ENCODE measurements at regions not wholly inside any gene's neighbourhood (a gene's known extent, or its start where the extent isn't known, plus 50 kb on each side); places are given as distances from the start of the nearest gene placed in this dataset.

- DNase-seq, result no peak
- H4K5ac ChIP-seq (ENCODE audit: low read length), result no peak overlapping the region
- no peak overlapping the region for H2AK5ac ChIP-seq (ENCODE audit: low read length)
- H2BK120ac ChIP-seq (ENCODE audit: low read depth, low read length), result no peak overlapping the region
- H3K18ac ChIP-seq (ENCODE audit: low read length), result no peak overlapping the region
- no peaks in the 10 kb centered on the region for H3K79me1 ChIP-seq (ENCODE audit: low read length)
- no peaks in the 10 kb centered on the region for H3K36me3 ChIP-seq (ENCODE audit: control insufficient read depth, insufficient read depth, low read length)
- H2BK15ac ChIP-seq (replicated peaks; ENCODE audit: low read depth), result no peak overlapping the region
- no peak overlapping the region for H3K9ac ChIP-seq (ENCODE audit: low read length)
- no peaks in the 10 kb centered on the region for H3K27me3 ChIP-seq (ENCODE audit: insufficient read depth, low read length, poor library complexity)
- H2BK5ac ChIP-seq (ENCODE audit: low read length), result no peak overlapping the region
- H3K27ac ChIP-seq (ENCODE audit: low read depth, low read length), result no peak overlapping the region
- no peak overlapping the region for H3K56ac ChIP-seq (ENCODE audit: low read length)
- no peaks in the 10 kb centered on the region for H3K79me2 ChIP-seq (ENCODE audit: control insufficient read depth, insufficient read depth, low read length)
- H3K23ac ChIP-seq (ENCODE audit: low read length), result no peak overlapping the region
- H3K4me3 ChIP-seq (ENCODE audit: low read length), result no peak overlapping the region
- no peak overlapping the region for H3K4ac ChIP-seq (ENCODE audit: low read depth, low read length)
- no peaks in the 10 kb centered on the region for H3K4me1 ChIP-seq (ENCODE audit: control insufficient read depth, low read depth, low read length)
- no CpG with 5 or more reads among the region's 5 CpGs for WGBS (ENCODE audit: extremely low coverage, insufficient coverage, low lambda C conversion rate)
- H4K8ac ChIP-seq (ENCODE audit: low read depth, low read length), result no peak overlapping the region
- no peak overlapping the region for H3K4me2 ChIP-seq (ENCODE audit: low read length)
These were observed 245.6 kb downstream of the LURAP1L start for GRCh38 chr9:13020146-13021040.

DNA sequence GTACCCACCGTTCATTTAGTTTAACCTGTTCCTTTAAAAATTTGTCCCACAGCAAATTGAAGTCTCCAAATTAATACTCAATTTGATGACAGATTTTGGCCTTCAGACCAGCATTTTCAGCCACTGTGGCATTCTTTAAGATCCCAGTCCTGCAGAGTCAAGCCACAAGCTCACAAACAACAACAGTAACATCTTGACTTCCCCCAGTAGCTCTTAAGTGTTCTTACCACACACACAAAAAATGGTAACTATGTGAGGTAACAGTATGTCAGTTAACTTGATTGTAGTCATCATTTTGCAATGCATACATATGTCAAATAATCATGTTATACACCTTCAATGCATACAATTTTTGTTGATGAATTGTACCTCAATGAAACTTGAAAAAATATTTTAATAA lies 247.9 kb downstream of the LURAP1L start:
- no peak overlapping the region for H2AK5ac ChIP-seq (ENCODE audit: low read length)
- no peaks in the 10 kb centered on the region for H3K36me3 ChIP-seq (ENCODE audit: control insufficient read depth, insufficient read depth, low read length)
- no peak overlapping the region for H2BK5ac ChIP-seq (ENCODE audit: low read length)
- no peaks in the 10 kb centered on the region for H3K27me3 ChIP-seq (ENCODE audit: insufficient read depth, low read length, poor library complexity)
- H2BK120ac ChIP-seq (ENCODE audit: low read depth, low read length), result no peak overlapping the region
- no peaks in the 10 kb centered on the region for H3K79me2 ChIP-seq (ENCODE audit: control insufficient read depth, insufficient read depth, low read length)
- no peak overlapping the region for H3K9ac ChIP-seq (ENCODE audit: low read length)
- H3K56ac ChIP-seq (ENCODE audit: low read length), result no peak overlapping the region
- no peak overlapping the region for H3K23ac ChIP-seq (ENCODE audit: low read length)
- H3K27ac ChIP-seq (ENCODE audit: low read depth, low read length), result no peak overlapping the region
- no peaks in the 10 kb centered on the region for H3K4me1 ChIP-seq (ENCODE audit: control insufficient read depth, low read depth, low read length)
- H4K5ac ChIP-seq (ENCODE audit: low read length), result no peak overlapping the region
- no peak overlapping the region for H3K4me3 ChIP-seq (ENCODE audit: low read length)
- no peak overlapping the region for H3K4ac ChIP-seq (ENCODE audit: low read depth, low read length)
- no peak overlapping the region for H2BK15ac ChIP-seq (replicated peaks; ENCODE audit: low read depth)
- DNase-seq, result no peak
- H3K18ac ChIP-seq (ENCODE audit: low read length), result no peak overlapping the region
- H3K4me2 ChIP-seq (ENCODE audit: low read length), result no peak overlapping the region
- no peaks in the 10 kb centered on the region for H3K79me1 ChIP-seq (ENCODE audit: low read length)
- no peak overlapping the region for H4K8ac ChIP-seq (ENCODE audit: low read depth, low read length)
- no CpG with 5 or more reads among the region's 1 CpG for WGBS (ENCODE audit: extremely low coverage, insufficient coverage, low lambda C conversion rate)

DNA sequence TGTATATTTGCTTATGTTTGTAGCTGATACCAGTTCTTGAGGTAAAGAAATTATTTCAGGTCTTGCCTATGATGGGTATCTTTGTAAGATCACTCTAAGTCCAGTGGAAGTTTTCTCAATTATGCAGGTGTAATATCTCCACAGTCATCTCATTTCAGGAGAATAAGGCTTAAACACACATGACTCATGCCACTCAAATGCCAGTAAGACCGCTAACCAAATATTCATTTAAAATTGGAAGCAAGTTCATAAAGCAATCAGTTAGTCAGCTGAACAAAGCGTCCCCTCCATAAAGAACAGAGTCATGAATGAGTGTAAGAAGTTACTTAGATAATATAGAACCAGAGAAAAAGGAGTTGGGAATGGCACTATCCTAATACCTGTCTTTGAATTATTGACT lies 248.7 kb downstream of the LURAP1L start:
- H2AK5ac ChIP-seq (ENCODE audit: low read length), result no peak overlapping the region
- H2BK5ac ChIP-seq (ENCODE audit: low read length), result no peak overlapping the region
- no peak overlapping the region for H2BK120ac ChIP-seq (ENCODE audit: low read depth, low read length)
- no peak overlapping the region for H3K27ac ChIP-seq (ENCODE audit: low read depth, low read length)
- H3K4me1 ChIP-seq (ENCODE audit: control insufficient read depth, low read depth, low read length), result no peaks in the 10 kb centered on the region
- H4K5ac ChIP-seq (ENCODE audit: low read length), result no peak overlapping the region
- H2BK15ac ChIP-seq (replicated peaks; ENCODE audit: low read depth), result no peak overlapping the region
- H3K23ac ChIP-seq (ENCODE audit: low read length), result no peak overlapping the region
- no peak overlapping the region for H3K4me2 ChIP-seq (ENCODE audit: low read length)
- WGBS (ENCODE audit: extremely low coverage, insufficient coverage, low lambda C conversion rate), result no CpG with 5 or more reads among the region's 2 CpGs
- no peak overlapping the region for H3K9ac ChIP-seq (ENCODE audit: low read length)
- no peaks in the 10 kb centered on the region for H3K36me3 ChIP-seq (ENCODE audit: control insufficient read depth, insufficient read depth, low read length)
- no peak overlapping the region for H4K8ac ChIP-seq (ENCODE audit: low read depth, low read length)
- H3K27me3 ChIP-seq (ENCODE audit: insufficient read depth, low read length, poor library complexity), result no peaks in the 10 kb centered on the region
- no peak overlapping the region for H3K4me3 ChIP-seq (ENCODE audit: low read length)
- H3K18ac ChIP-seq (ENCODE audit: low read length), result no peak overlapping the region
- no peaks in the 10 kb centered on the region for H3K79me1 ChIP-seq (ENCODE audit: low read length)
- DNase-seq, result no peak
- H3K4ac ChIP-seq (ENCODE audit: low read depth, low read length), result no peak overlapping the region
- no peak overlapping the region for H3K56ac ChIP-seq (ENCODE audit: low read length)
- H3K79me2 ChIP-seq (ENCODE audit: control insufficient read depth, insufficient read depth, low read length), result no peaks in the 10 kb centered on the region

DNA sequence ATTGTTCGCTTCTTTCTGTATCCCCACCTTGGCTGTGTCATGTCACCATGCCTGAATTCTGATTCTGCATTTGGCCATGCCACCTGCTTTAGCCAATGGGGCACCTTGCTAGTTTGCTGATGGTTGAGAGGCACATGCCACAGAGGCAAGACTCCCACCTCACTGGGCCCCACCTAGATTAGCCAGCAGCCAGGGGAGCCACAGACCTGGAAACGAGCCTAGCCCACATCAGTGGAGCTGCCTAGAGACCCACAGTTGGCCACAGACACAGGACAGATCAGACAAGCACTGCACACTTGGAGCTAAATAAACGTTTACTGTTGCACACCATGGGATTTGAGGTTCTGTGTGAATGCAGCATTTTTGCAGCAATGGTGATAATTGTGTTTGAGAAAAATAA lies 252.1 kb downstream of the LURAP1L start:
- Histone ChIP-seq H3K79me2 (ENCODE audit: control insufficient read depth, insufficient read depth, low read length) (no peaks in the 10 kb centered on the region), H4K8ac (ENCODE audit: low read depth, low read length) (no peak overlapping the region)
- WGBS (ENCODE audit: extremely low coverage, insufficient coverage, low lambda C conversion rate), result no CpG with 5 or more reads among the region's 3 CpGs

GRCh38 chr9:13027879-13028278 lies 251.6 kb downstream of the MPDZ start:
- Histone ChIP-seq H3K79me2 (ENCODE audit: control insufficient read depth, insufficient read depth, low read length) (no peaks in the 10 kb centered on the region), H2AK5ac (ENCODE audit: low read length) (no peak overlapping the region), H4K8ac (ENCODE audit: low read depth, low read length) (no peak overlapping the region), H3K4ac (ENCODE audit: low read depth, low read length) (no peak overlapping the region), H3K56ac (ENCODE audit: low read length) (no peak overlapping the region), H3K79me1 (ENCODE audit: low read length) (no peaks in the 10 kb centered on the region), H3K9ac (ENCODE audit: low read length) (no peak overlapping the region), H3K4me3 (ENCODE audit: low read length) (no peak overlapping the region), H2BK15ac (replicated peaks; ENCODE audit: low read depth) (no peak overlapping the region), H2BK5ac (ENCODE audit: low read length) (no peak overlapping the region), H3K23ac (ENCODE audit: low read length) (no peak overlapping the region), H3K18ac (ENCODE audit: low read length) (no peak overlapping the region), H3K27ac (ENCODE audit: low read depth, low read length) (no peak overlapping the region), H3K4me1 (ENCODE audit: control insufficient read depth, low read depth, low read length) (no peaks in the 10 kb centered on the region), H3K4me2 (ENCODE audit: low read length) (no peak overlapping the region), H3K27me3 (ENCODE audit: insufficient read depth, low read length, poor library complexity) (no peaks in the 10 kb centered on the region), H4K5ac (ENCODE audit: low read length) (no peak overlapping the region), H3K36me3 (ENCODE audit: control insufficient read depth, insufficient read depth, low read length) (no peaks in the 10 kb centered on the region), H2BK120ac (ENCODE audit: low read depth, low read length) (no peak overlapping the region)
- WGBS (ENCODE audit: extremely low coverage, insufficient coverage, low lambda C conversion rate), result no CpG with 5 or more reads among the region's 6 CpGs
- DNase-seq, result no peak

More for the DNA sequence above, 252.1 kb downstream of the LURAP1L start:
- H2AK5ac ChIP-seq (ENCODE audit: low read length), result no peak overlapping the region
- H3K4me2 ChIP-seq (ENCODE audit: low read length), result no peak overlapping the region
- no peak overlapping the region for H3K23ac ChIP-seq (ENCODE audit: low read length)
- H3K56ac ChIP-seq (ENCODE audit: low read length), result no peak overlapping the region
- H3K4me1 ChIP-seq (ENCODE audit: control insufficient read depth, low read depth, low read length), result no peaks in the 10 kb centered on the region
- H4K5ac ChIP-seq (ENCODE audit: low read length), result no peak overlapping the region
- no peaks in the 10 kb centered on the region for H3K27me3 ChIP-seq (ENCODE audit: insufficient read depth, low read length, poor library complexity)
- no peak overlapping the region for H3K4ac ChIP-seq (ENCODE audit: low read depth, low read length)
- no peak overlapping the region for H2BK120ac ChIP-seq (ENCODE audit: low read depth, low read length)
- no peak overlapping the region for H3K18ac ChIP-seq (ENCODE audit: low read length)
- no peak overlapping the region for H3K9ac ChIP-seq (ENCODE audit: low read length)
- no peak for DNase-seq
- H3K36me3 ChIP-seq (ENCODE audit: control insufficient read depth, insufficient read depth, low read length), result no peaks in the 10 kb centered on the region
- no peak overlapping the region for H2BK5ac ChIP-seq (ENCODE audit: low read length)
- H3K4me3 ChIP-seq (ENCODE audit: low read length), result no peak overlapping the region
- H2BK15ac ChIP-seq (replicated peaks; ENCODE audit: low read depth), result no peak overlapping the region
- no peak overlapping the region for H3K27ac ChIP-seq (ENCODE audit: low read depth, low read length)
- no peaks in the 10 kb centered on the region for H3K79me1 ChIP-seq (ENCODE audit: low read length)

GRCh38 chr9:13032585-13032984 lies 246.9 kb downstream of the MPDZ start:
- Histone ChIP-seq H3K23ac (ENCODE audit: low read length) (no peak overlapping the region), H3K18ac (ENCODE audit: low read length) (no peak overlapping the region), H3K56ac (ENCODE audit: low read length) (no peak overlapping the region), H3K36me3 (ENCODE audit: control insufficient read depth, insufficient read depth, low read length) (no peaks in the 10 kb centered on the region), H3K9ac (ENCODE audit: low read length) (no peak overlapping the region), H3K4ac (ENCODE audit: low read depth, low read length) (no peak overlapping the region), H3K27me3 (ENCODE audit: insufficient read depth, low read length, poor library complexity) (no peaks in the 10 kb centered on the region), H3K27ac (ENCODE audit: low read depth, low read length) (no peak overlapping the region), H4K5ac (ENCODE audit: low read length) (no peak overlapping the region), H2BK120ac (ENCODE audit: low read depth, low read length) (no peak overlapping the region), H3K4me3 (ENCODE audit: low read length) (no peak overlapping the region), H2AK5ac (ENCODE audit: low read length) (no peak overlapping the region), H3K79me2 (ENCODE audit: control insufficient read depth, insufficient read depth, low read length) (no peaks in the 10 kb centered on the region), H3K79me1 (ENCODE audit: low read length) (no peaks in the 10 kb centered on the region), H3K4me2 (ENCODE audit: low read length) (no peak overlapping the region), H3K4me1 (ENCODE audit: control insufficient read depth, low read depth, low read length) (no peaks in the 10 kb centered on the region), H2BK5ac (ENCODE audit: low read length) (no peak overlapping the region), H4K8ac (ENCODE audit: low read depth, low read length) (no peak overlapping the region), H2BK15ac (replicated peaks; ENCODE audit: low read depth) (no peak overlapping the region)
- WGBS (ENCODE audit: extremely low coverage, insufficient coverage, low lambda C conversion rate), result no CpG with 5 or more reads among the region's 8 CpGs
- no peak for DNase-seq
